Neutrophil (primary cell): ENCODE measurements at regions not wholly inside any gene's neighbourhood (a gene's known extent, or its start where the extent isn't known, plus 50 kb on each side); places are given as distances from the start of the nearest gene placed in this dataset.

Source experiments
- H3K27ac ChIP-seq: fragments of 200-600 bp; sonication (generic); 2 replicates; pipeline ENCODE4 v1.5.1; 2016; ENCODE audit warnings: mild to moderate bottlenecking, moderate library complexity
- H3K27me3 ChIP-seq: fragments of 200-600 bp; sonication (generic); 2 replicates; pipeline ENCODE4 v1.6.0; 2016; ENCODE audit warnings: mild to moderate bottlenecking
- H3K36me3 ChIP-seq: fragments of 200-600 bp; sonication (generic); 2 replicates; pipeline ENCODE4 v1.5.1; 2017
- H3K4me1 ChIP-seq, 2 experiments: fragments of 200-600 bp in 1 of 2; sonication (generic) in 1 of 2; 1 replicate in 1 of 2; 2 replicates in 1 of 2; pipeline versions ENCODE4 v1.5.1 to v1.6.1; 2013 to 2016; ENCODE audit warnings: low read depth in 1 of 2, low read length in 1 of 2, mild to moderate bottlenecking in 1 of 2, moderate library complexity in 1 of 2; ENCODE audit not compliant: control insufficient read depth in 1 of 2, insufficient read depth in 1 of 2
- H3K4me3 ChIP-seq, 2 experiments: fragments of 200-600 bp in 1 of 2; sonication (generic) in 1 of 2; 1 replicate in 1 of 2; 2 replicates in 1 of 2; pipeline ENCODE4 v1.5.1; 2013 to 2016; ENCODE audit warnings: low read depth in 1 of 2, low read length in 1 of 2, mild to moderate bottlenecking in 1 of 2, moderate library complexity in 1 of 2
- H3K9me3 ChIP-seq: fragments of 200-600 bp; sonication (generic); 2 replicates; pipeline ENCODE4 v1.5.1; 2016
- CTCF ChIP-seq: fragments of 200-600 bp; sonication (generic); IDR thresholded peaks from 2 replicates; pipeline ENCODE4 v1.5.1; 2016; ENCODE audit warnings: antibody characterized with exemption

- TF ChIP-seq CTCF, result no peak
- Histone ChIP-seq H3K36me3 (no peaks in the 10 kb centered on the region), H3K4me1 (no peaks in the 10 kb centered on the region), H3K27ac (no peak overlapping the region), H3K4me3 (no peak overlapping the region), H3K9me3 (no peaks in the 10 kb centered on the region), H3K27me3 (peaks cover 6% of the 10 kb centered on the region)
Measured at GRCh38 chr14:94717808-94718207, 52.1 kb downstream of the GSC start.

- Histone ChIP-seq H3K4me3 (no peak overlapping the region), H3K27ac (no peak overlapping the region), H3K9me3 (no peaks in the 10 kb centered on the region), H3K36me3 (no peaks in the 10 kb centered on the region), H3K4me1 (no peaks in the 10 kb centered on the region), H3K27me3 (peaks cover 12% of the 10 kb centered on the region)
- TF ChIP-seq CTCF, result no peak
Measured at GRCh38 chr14:94716976-94717375, 52.9 kb downstream of the GSC start.

- H3K36me3 ChIP-seq, result no peaks in the 10 kb centered on the region
- no peaks in the 10 kb centered on the region for H3K9me3 ChIP-seq
- H3K4me3 ChIP-seq, result no peak overlapping the region
- H3K4me1 ChIP-seq, result no peaks in the 10 kb centered on the region
- no peak overlapping the region for H3K27ac ChIP-seq
- H3K27me3 ChIP-seq, result peaks cover 29% of the 10 kb centered on the region
- TF ChIP-seq CTCF, result no peak
Measured at GRCh38 chr14:94713115-94713514, 56.8 kb downstream of the GSC start.

GRCh38 chr14:94710731-94711130, 59.2 kb downstream of the GSC start:
- no peak overlapping the region for H3K4me3 ChIP-seq
- H3K36me3 ChIP-seq, result no peaks in the 10 kb centered on the region
- H3K9me3 ChIP-seq, result no peaks in the 10 kb centered on the region
- peaks cover 29% of the 10 kb centered on the region for H3K27me3 ChIP-seq
- no peaks in the 10 kb centered on the region for H3K4me1 ChIP-seq
- H3K27ac ChIP-seq, result no peak overlapping the region
- TF ChIP-seq CTCF, result no peak

- Histone ChIP-seq H3K4me1 (no peaks in the 10 kb centered on the region), H3K27ac (no peak overlapping the region), H3K9me3 (no peaks in the 10 kb centered on the region), H3K4me3 (no peak overlapping the region), H3K36me3 (no peaks in the 10 kb centered on the region), H3K27me3 (peaks cover 22% of the 10 kb centered on the region)
- TF ChIP-seq CTCF, result no peak
Measured at GRCh38 chr14:94707494-94707893, 62.4 kb downstream of the GSC start.

- H3K9me3 ChIP-seq, result no peaks in the 10 kb centered on the region
- no peak for TF ChIP-seq CTCF
- H3K27me3 ChIP-seq, result peaks cover 13% of the 10 kb centered on the region
- no peak overlapping the region for H3K4me3 ChIP-seq
- H3K4me1 ChIP-seq, result no peaks in the 10 kb centered on the region
- H3K27ac ChIP-seq, result no peak overlapping the region
- no peaks in the 10 kb centered on the region for H3K36me3 ChIP-seq
Measured at GRCh38 chr14:94706133-94706532, 63.8 kb downstream of the GSC start.
